ENCODE measurements at regions not wholly inside any gene's neighbourhood (a gene's known extent, or its start where the extent isn't known, plus 50 kb on each side); places are given as distances from the start of the nearest gene placed in this dataset.

GRCh38 chr5:110001648-110002047 lies 311.9 kb downstream of the MAN2A1 start:
- TF ChIP-seq CTCF (IDR thresholded peaks at IDR 0.05) (no peak), POLR2A (IDR thresholded peaks at IDR 0.05; ENCODE audit: low read length) (no peak), RNF2 (IDR thresholded peaks at IDR 0.05; ENCODE audit: borderline replicate concordance, low read depth) (no peak), MYC (IDR thresholded peaks at IDR 0.05; ENCODE audit: borderline replicate concordance, low read length) (no peak), E2F6 (IDR thresholded peaks at IDR 0.05; ENCODE audit: borderline replicate concordance, low read depth) (no peak), RFX5 (IDR thresholded peaks at IDR 0.05) (no peak), SMC3 (IDR thresholded peaks at IDR 0.05) (no peak), NFE2L2 (conservative IDR thresholded peaks at IDR 0.05; ENCODE audit: low read length) (no peak), CBX8 (IDR thresholded peaks at IDR 0.05) (no peak), POLR2AphosphoS2 (conservative IDR thresholded peaks at IDR 0.05; ENCODE audit: low read length) (no peak), CHD2 (IDR thresholded peaks at IDR 0.05; ENCODE audit: low read length, partially characterized antibody) (no peak)
